H9 (cell line): ENCODE measurements at regions not wholly inside any gene's neighbourhood (a gene's known extent, or its start where the extent isn't known, plus 50 kb on each side); places are given as distances from the start of the nearest gene placed in this dataset.

ENCODE experiments used
- DNase-seq: peaks from one replicate; pipeline ENCODE4 v3.0.0-alpha.2; 2017
- H2AFZ ChIP-seq: one replicate; pipeline ENCODE4 v1.6.1; 2013; ENCODE audit warnings: mild to moderate bottlenecking, low read length, control low read depth, moderate library complexity
- H2AK5ac ChIP-seq: 2 replicates; pipeline ENCODE4 v1.6.1; 2013; ENCODE audit warnings: low read length, control low read depth, mixed read lengths; ENCODE audit not compliant: insufficient read length
- H2BK120ac ChIP-seq: one replicate; pipeline ENCODE4 v1.6.1; 2013; ENCODE audit warnings: low read depth, mild to moderate bottlenecking, low read length, control low read depth, inconsistent platforms; ENCODE audit not compliant: poor library complexity, severe bottlenecking
- H2BK12ac ChIP-seq: 2 replicates; pipeline ENCODE4 v1.6.1; 2013; ENCODE audit warnings: low read length, control low read depth, mixed read lengths, low read depth; ENCODE audit not compliant: insufficient read length
- H2BK15ac ChIP-seq: 2 replicates; pipeline ENCODE4 v1.6.1; 2013; ENCODE audit warnings: low read depth, low read length, control low read depth
- H2BK20ac ChIP-seq: one replicate; pipeline ENCODE4 v1.6.1; 2013; ENCODE audit warnings: low read depth, mild to moderate bottlenecking, low read length, control low read depth, inconsistent platforms; ENCODE audit not compliant: poor library complexity, severe bottlenecking
- H2BK5ac ChIP-seq: 2 replicates; pipeline ENCODE4 v1.6.1; 2013; ENCODE audit warnings: low read length, control low read depth, mixed read lengths; ENCODE audit not compliant: insufficient read length
- H3K14ac ChIP-seq: 2 replicates; pipeline ENCODE4 v1.6.1; 2013; ENCODE audit warnings: low read length, control low read depth; ENCODE audit not compliant: insufficient read depth
- H3K18ac ChIP-seq: 2 replicates; pipeline ENCODE4 v1.6.1; 2013; ENCODE audit warnings: low read depth, mild to moderate bottlenecking, mixed read lengths, low read length, control low read depth; ENCODE audit not compliant: insufficient read length
- H3K23ac ChIP-seq: 2 replicates; pipeline ENCODE4 v1.6.1; 2013; ENCODE audit warnings: low read length, control low read depth, mixed read lengths, low read depth; ENCODE audit not compliant: insufficient read length
- H3K23me2 ChIP-seq: 2 replicates; pipeline ENCODE4 v1.6.1; 2013; ENCODE audit warnings: low read depth, mild to moderate bottlenecking, mixed read lengths, low read length, control low read depth; ENCODE audit not compliant: insufficient read length, poor library complexity, severe bottlenecking
- H3K27ac ChIP-seq: 2 replicates; pipeline ENCODE4 v1.5.1; 2013; ENCODE audit warnings: low read length, control low read depth, mixed read lengths, low read depth; ENCODE audit not compliant: insufficient read length
- H3K27me3 ChIP-seq: 2 replicates; pipeline ENCODE4 v1.6.1; 2013; ENCODE audit warnings: low read length, control low read depth, inconsistent platforms; ENCODE audit not compliant: insufficient read depth
- H3K4ac ChIP-seq: 2 replicates; pipeline ENCODE4 v1.6.1; 2013; ENCODE audit warnings: low read depth, mild to moderate bottlenecking, control low read depth, inconsistent platforms, low read length, moderate library complexity
- H3K4me1 ChIP-seq: 2 replicates; pipeline ENCODE4 v1.6.1; 2013; ENCODE audit warnings: low read length, control low read depth, inconsistent platforms; ENCODE audit not compliant: insufficient read depth
- H3K4me2 ChIP-seq: 2 replicates; pipeline ENCODE4 v1.6.1; 2013; ENCODE audit warnings: low read length, control low read depth, mixed read lengths; ENCODE audit not compliant: insufficient read length, insufficient read depth
- H3K56ac ChIP-seq: 2 replicates; pipeline ENCODE4 v1.6.1; 2013; ENCODE audit warnings: low read depth, mild to moderate bottlenecking, mixed read lengths, low read length, control low read depth; ENCODE audit not compliant: insufficient read length
- H3K79me1 ChIP-seq: 2 replicates; pipeline ENCODE4 v1.6.1; 2013; ENCODE audit warnings: low read depth, mild to moderate bottlenecking, moderate library complexity, low read length, control low read depth, inconsistent platforms; ENCODE audit not compliant: insufficient read depth, poor library complexity, severe bottlenecking
- H3K79me2 ChIP-seq: 2 replicates; pipeline ENCODE4 v1.6.1; 2013; ENCODE audit warnings: low read length, control low read depth, inconsistent platforms; ENCODE audit not compliant: insufficient read depth
- H3K9ac ChIP-seq: 2 replicates; pipeline ENCODE4 v1.6.1; 2013; ENCODE audit warnings: low read length, control low read depth, mixed read lengths; ENCODE audit not compliant: insufficient read length; ENCODE audit errors: extremely low read depth
- H3K9me3 ChIP-seq: one replicate; pipeline ENCODE4 v1.6.1; 2013; ENCODE audit warnings: low read depth, low read length, inconsistent platforms; ENCODE audit not compliant: control insufficient read depth
- H3T11ph ChIP-seq: one replicate; pipeline ENCODE4 v1.6.1; 2013; ENCODE audit warnings: mild to moderate bottlenecking, low read length, control low read depth, inconsistent platforms
- H4K20me1 ChIP-seq: one replicate; pipeline ENCODE4 v1.6.1; 2013; ENCODE audit not compliant: control insufficient read depth, insufficient read length, insufficient read depth
- H4K5ac ChIP-seq: 2 replicates; pipeline ENCODE4 v1.6.1; 2013; ENCODE audit warnings: low read depth, mild to moderate bottlenecking, mixed read lengths, low read length, control low read depth; ENCODE audit not compliant: insufficient read length
- H4K8ac ChIP-seq: replicated peaks from 2 replicates; pipeline ENCODE4 v1.6.1; 2013; ENCODE audit warnings: low read length, control low read depth, mixed read lengths, low read depth; ENCODE audit not compliant: insufficient read length
- H4K91ac ChIP-seq: 2 replicates; pipeline ENCODE4 v1.6.1; 2013; ENCODE audit warnings: low read depth, mild to moderate bottlenecking, moderate library complexity, mixed read lengths, low read length, control low read depth; ENCODE audit not compliant: insufficient read length
- H3K27ac Mint-ChIP-seq, 3 experiments: 2 replicates in 2 of 3; 3 replicates in 1 of 3; pipeline ENCODE4 v1.8.0; 2020 to 2021; ENCODE audit warnings: mixed read lengths in 3 of 3, mild to moderate bottlenecking in 1 of 3, moderate library complexity in 1 of 3
- H3K27me3 Mint-ChIP-seq: 2 replicates; pipeline ENCODE4 v1.8.0; 2021; ENCODE audit warnings: low read depth, mild to moderate bottlenecking, moderate library complexity, mixed read lengths
- H3K36me3 Mint-ChIP-seq, 3 experiments: 2 replicates in 2 of 3; 3 replicates in 1 of 3; pipeline ENCODE4 v1.8.0; 2020 to 2021; ENCODE audit warnings: low read depth in 3 of 3, mixed read lengths in 3 of 3; ENCODE audit not compliant: insufficient read depth in 1 of 3
- H3K4me1 Mint-ChIP-seq, 2 experiments: 2 replicates each; pipeline ENCODE4 v1.8.0; 2020; ENCODE audit warnings: mixed read lengths in 2 of 2
- H3K4me3 Mint-ChIP-seq, 2 experiments: 2 replicates in 1 of 2; 3 replicates in 1 of 2; pipeline ENCODE4 v1.8.0; 2020 to 2021; ENCODE audit warnings: mild to moderate bottlenecking in 2 of 2, mixed read lengths in 2 of 2, moderate library complexity in 1 of 2
- H3K9me3 Mint-ChIP-seq, 2 experiments: 2 replicates in 1 of 2; 3 replicates in 1 of 2; pipeline ENCODE4 v1.8.0; 2020; ENCODE audit warnings: mild to moderate bottlenecking in 2 of 2, mixed read lengths in 2 of 2, moderate library complexity in 1 of 2
- WGBS: extraction: QIAGEN DNeasy Blood & Tissue Kit; methylation state at CpG from one replicate; pipeline ENCODE4 v1.1.7; 2013; ENCODE audit warnings: missing lambda C conversion rate, low lambda C conversion rate, mixed read lengths; ENCODE audit not compliant: insufficient read length; ENCODE audit errors: extremely low coverage; 5-methylcytosine and 5-hydroxymethylcytosine counted together
- TF ChIP-seq, protein P1 (sequence below): fragments of 200-600 bp; sonication (generic); conservative IDR thresholded peaks from 3 replicates; pipeline ENCODE4 v1.8.0; 2021; ENCODE audit warnings: antibody characterized with exemption, mild to moderate bottlenecking

- Histone ChIP-seq H4K5ac (no peak overlapping the region), H3K18ac (no peak overlapping the region), H3K14ac (no peak overlapping the region), H3K4me1 (no peaks in the 10 kb centered on the region), H2BK15ac (no peak overlapping the region), H3K79me1 (no peaks in the 10 kb centered on the region), H2BK12ac (no peak overlapping the region), H3K4ac (no peak overlapping the region), H4K8ac (no peak overlapping the region), H3K27me3 (no peaks in the 10 kb centered on the region), H3K4me2 (no peak overlapping the region), H2AFZ (no peak overlapping the region), H2AK5ac (no peak overlapping the region), H2BK20ac (no peak overlapping the region), H3K79me2 (no peaks in the 10 kb centered on the region), H3K23me2 (no peaks in the 10 kb centered on the region), H2BK120ac (no peak overlapping the region), H3K56ac (no peak overlapping the region), H3K9ac (no peak overlapping the region), H2BK5ac (no peak overlapping the region), H3K27ac (no peak overlapping the region), H3K9me3 (no peaks in the 10 kb centered on the region), H3K23ac (no peak overlapping the region), H3T11ph (no peak overlapping the region), H4K91ac (no peak overlapping the region), H4K20me1 (no peaks in the 10 kb centered on the region)
- DNase-seq: no peak
- TF ChIP-seq, protein P1, sequence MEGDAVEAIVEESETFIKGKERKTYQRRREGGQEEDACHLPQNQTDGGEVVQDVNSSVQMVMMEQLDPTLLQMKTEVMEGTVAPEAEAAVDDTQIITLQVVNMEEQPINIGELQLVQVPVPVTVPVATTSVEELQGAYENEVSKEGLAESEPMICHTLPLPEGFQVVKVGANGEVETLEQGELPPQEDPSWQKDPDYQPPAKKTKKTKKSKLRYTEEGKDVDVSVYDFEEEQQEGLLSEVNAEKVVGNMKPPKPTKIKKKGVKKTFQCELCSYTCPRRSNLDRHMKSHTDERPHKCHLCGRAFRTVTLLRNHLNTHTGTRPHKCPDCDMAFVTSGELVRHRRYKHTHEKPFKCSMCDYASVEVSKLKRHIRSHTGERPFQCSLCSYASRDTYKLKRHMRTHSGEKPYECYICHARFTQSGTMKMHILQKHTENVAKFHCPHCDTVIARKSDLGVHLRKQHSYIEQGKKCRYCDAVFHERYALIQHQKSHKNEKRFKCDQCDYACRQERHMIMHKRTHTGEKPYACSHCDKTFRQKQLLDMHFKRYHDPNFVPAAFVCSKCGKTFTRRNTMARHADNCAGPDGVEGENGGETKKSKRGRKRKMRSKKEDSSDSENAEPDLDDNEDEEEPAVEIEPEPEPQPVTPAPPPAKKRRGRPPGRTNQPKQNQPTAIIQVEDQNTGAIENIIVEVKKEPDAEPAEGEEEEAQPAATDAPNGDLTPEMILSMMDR: no peak
- no peaks in the 10 kb centered on the region for H3K27me3 Mint-ChIP-seq
- peaks cover 13 to 36% (median 31%) of the 10 kb centered on the region in 3 experiments for H3K36me3 Mint-ChIP-seq
- WGBS: no CpG with 5 or more reads among the region's 1 CpG
- H3K4me3 Mint-ChIP-seq: no peak overlapping the region
- H3K4me1 Mint-ChIP-seq: no peaks in the 10 kb centered on the region
- no peak overlapping the region for H3K27ac Mint-ChIP-seq
- H3K9me3 Mint-ChIP-seq: peaks cover 24 to 37% of the 10 kb centered on the region in 2 experiments
Observed at GRCh38 chr1:79955966-79956365, 949.4 kb upstream of the ADGRL4 start.
